Mammary epithelial cell (primary cell): ENCODE measurements at regions not wholly inside any gene's neighbourhood (a gene's known extent, or its start where the extent isn't known, plus 50 kb on each side); places are given as distances from the start of the nearest gene placed in this dataset.

Experiments
- CTCF ChIP-seq, 2 donors: IDR thresholded peaks in 1 of 2; conservative IDR thresholded peaks in 1 of 2; 2 replicates each; pipeline ENCODE4 v1.5.1; 2011 to 2012; ENCODE audit warnings: inconsistent platforms in 2 of 2, low read length in 2 of 2, mild to moderate bottlenecking in 2 of 2, control low read depth in 1 of 2, low read depth in 1 of 2; ENCODE audit not compliant: insufficient read depth in 1 of 2; ENCODE audit errors: extremely low read depth in 1 of 2
- EZH2 ChIP-seq: IDR thresholded peaks from 2 replicates; pipeline ENCODE4 v1.6.1; 2012; ENCODE audit warnings: low read length, inconsistent platforms, borderline replicate concordance

- TF ChIP-seq CTCF (conservative IDR thresholded peaks at IDR 0.05 in 1 of 2, IDR thresholded peaks at IDR 0.05 in 1 of 2; ENCODE audit: extremely low read depth in 1 of 2, insufficient read depth in 1 of 2, low read depth in 1 of 2, low read length in 2 of 2) (no peak), EZH2 (no peak)
Observed at GRCh38 chr1:67583462-67583950, 101.5 kb upstream of the GADD45A start.
